GM12878 (cell line): ENCODE measurements at regions not wholly inside any gene's neighbourhood (a gene's known extent, or its start where the extent isn't known, plus 50 kb on each side); places are given as distances from the start of the nearest gene placed in this dataset.

ENCODE experiments used
- CTCF ChIP-seq, 3 experiments: IDR thresholded peaks in 2 of 3; conservative IDR thresholded peaks in 1 of 3; 2 replicates each; pipeline ENCODE4 v1.5.1; 2011; ENCODE audit warnings: low read depth in 3 of 3, low read length in 3 of 3, mild to moderate bottlenecking in 3 of 3, control low read depth in 2 of 3, moderate library complexity in 2 of 3, inconsistent platforms in 1 of 3, mixed read lengths in 1 of 3; ENCODE audit not compliant: control insufficient read depth in 2 of 3, insufficient read depth in 1 of 3; ENCODE audit errors: extremely low read depth in 1 of 3
- EZH2 ChIP-seq: IDR thresholded peaks from 2 replicates; pipeline ENCODE4 v1.6.1; 2012; ENCODE audit warnings: low read depth, mild to moderate bottlenecking, control low read depth, inconsistent platforms, low read length, borderline replicate concordance; ENCODE audit not compliant: control insufficient read depth
- JUND ChIP-seq: IDR thresholded peaks from 2 replicates; pipeline ENCODE4 v1.6.1; 2012; ENCODE audit warnings: low read depth, mild to moderate bottlenecking, low read length, improper control_type of control experiment, moderate library complexity
- MYC ChIP-seq: IDR thresholded peaks from 2 replicates; pipeline ENCODE4 v1.6.1; 2011; ENCODE audit warnings: mild to moderate bottlenecking, low read length, moderate library complexity, inconsistent platforms; ENCODE audit not compliant: insufficient read depth, insufficient replicate concordance, insufficient read length, severe bottlenecking
- NBN ChIP-seq: fragments of 450-650 bp; IDR thresholded peaks from 2 replicates; pipeline ENCODE4 v1.6.1; 2016
- RAD21 ChIP-seq: IDR thresholded peaks from 2 replicates; pipeline ENCODE4 v1.6.1; 2011; ENCODE audit warnings: mild to moderate bottlenecking, low read depth, low read length, moderate library complexity; ENCODE audit not compliant: insufficient read depth
- TF ChIP-seq, protein P1 (sequence below): fragments of 450-650 bp; IDR thresholded peaks from 2 replicates; pipeline ENCODE4 v1.6.1; 2018; ENCODE audit warnings: borderline replicate concordance, mild to moderate bottlenecking; ENCODE audit not compliant: partially characterized antibody

DNA sequence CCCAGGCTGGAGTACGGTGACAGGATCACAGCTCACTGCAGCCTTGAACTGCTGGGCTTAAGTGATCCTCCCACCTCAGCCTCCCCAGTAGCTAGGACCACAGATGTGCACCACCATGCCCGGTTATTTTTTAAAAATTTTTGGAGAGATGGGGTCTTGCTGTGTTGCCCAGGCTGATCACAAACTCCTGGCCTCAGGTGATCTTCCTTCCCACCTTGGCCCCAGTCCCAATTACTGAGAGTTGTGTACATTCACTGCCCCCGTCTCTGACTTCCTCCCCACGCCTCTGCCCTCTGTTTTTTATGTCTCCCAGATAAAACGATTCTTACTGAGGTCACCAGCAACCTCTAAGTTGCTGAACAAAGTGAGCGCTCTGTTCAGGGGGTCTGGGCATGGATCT is 87.7 kb downstream of the LINGO1 start:
- TF ChIP-seq JUND (no peak), NBN (no peak), EZH2 (no peak), CTCF (IDR thresholded peaks at IDR 0.05 in 2 of 3, conservative IDR thresholded peaks at IDR 0.05 in 1 of 3; ENCODE audit: control insufficient read depth in 2 of 3, extremely low read depth in 1 of 3, insufficient read depth in 1 of 3, low read depth in 3 of 3, low read length in 3 of 3) (no peak), RAD21 (no peak), MYC (no peak)
- TF ChIP-seq, protein P1, sequence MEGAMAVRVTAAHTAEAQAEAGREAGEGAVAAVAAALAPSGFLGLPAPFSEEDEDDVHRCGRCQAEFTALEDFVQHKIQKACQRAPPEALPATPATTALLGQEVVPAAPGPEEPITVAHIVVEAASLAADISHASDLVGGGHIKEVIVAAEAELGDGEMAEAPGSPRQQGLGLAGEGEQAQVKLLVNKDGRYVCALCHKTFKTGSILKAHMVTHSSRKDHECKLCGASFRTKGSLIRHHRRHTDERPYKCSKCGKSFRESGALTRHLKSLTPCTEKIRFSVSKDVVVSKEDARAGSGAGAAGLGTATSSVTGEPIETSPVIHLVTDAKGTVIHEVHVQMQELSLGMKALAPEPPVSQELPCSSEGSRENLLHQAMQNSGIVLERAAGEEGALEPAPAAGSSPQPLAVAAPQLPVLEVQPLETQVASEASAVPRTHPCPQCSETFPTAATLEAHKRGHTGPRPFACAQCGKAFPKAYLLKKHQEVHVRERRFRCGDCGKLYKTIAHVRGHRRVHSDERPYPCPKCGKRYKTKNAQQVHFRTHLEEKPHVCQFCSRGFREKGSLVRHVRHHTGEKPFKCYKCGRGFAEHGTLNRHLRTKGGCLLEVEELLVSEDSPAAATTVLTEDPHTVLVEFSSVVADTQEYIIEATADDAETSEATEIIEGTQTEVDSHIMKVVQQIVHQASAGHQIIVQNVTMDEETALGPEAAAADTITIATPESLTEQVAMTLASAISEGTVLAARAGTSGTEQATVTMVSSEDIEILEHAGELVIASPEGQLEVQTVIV, result no peak
